Lower leg skin (tissue), 3 donors: ENCODE measurements at regions not wholly inside any gene's neighbourhood (a gene's known extent, or its start where the extent isn't known, plus 50 kb on each side); places are given as distances from the start of the nearest gene placed in this dataset.

Experiments used
- CTCF ChIP-seq, 3 donors: fragments of 450-650 bp; IDR thresholded peaks; one replicate each; pipeline ENCODE4 v1.5.1; 2016; ENCODE audit warnings: antibody characterized with exemption in 3 of 3, mild to moderate bottlenecking in 3 of 3, moderate library complexity in 2 of 3
- POLR2A ChIP-seq, 2 donors: fragments of 450-650 bp; IDR thresholded peaks; one replicate each; pipeline ENCODE4 v1.6.1; 2016 to 2017; ENCODE audit warnings: antibody characterized with exemption in 2 of 2, mild to moderate bottlenecking in 1 of 2, moderate library complexity in 1 of 2

GRCh38 chr4:66023061-66023460, 352.8 kb upstream of the EPHA5 start:
- TF ChIP-seq CTCF (IDR thresholded peaks at IDR 0.05) (no peak), POLR2A (IDR thresholded peaks at IDR 0.05) (no peak)
